ENCODE measurements at regions not wholly inside any gene's neighbourhood (a gene's known extent, or its start where the extent isn't known, plus 50 kb on each side); places are given as distances from the start of the nearest gene placed in this dataset.

DNA sequence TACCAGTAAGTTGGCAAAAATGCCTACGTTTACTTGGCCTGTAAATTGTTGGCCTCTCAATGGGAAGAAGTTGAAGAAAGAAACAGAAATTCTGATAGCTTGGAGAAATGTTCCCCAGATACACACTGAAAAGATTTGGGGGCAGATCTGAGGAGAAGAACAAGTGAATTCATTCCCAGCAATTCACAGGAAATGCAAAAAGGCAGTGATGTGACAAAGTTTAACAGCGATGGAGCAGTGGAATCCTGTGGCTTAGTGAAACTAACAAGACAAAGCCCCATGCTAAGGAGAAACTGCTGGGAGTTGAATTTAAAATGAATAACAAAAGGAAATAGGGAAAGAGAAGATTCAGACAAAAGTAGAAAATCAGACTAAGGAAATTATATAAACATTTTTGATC, 213.2 kb upstream of the EDIL3 start:
- TF ChIP-seq, protein P1, sequence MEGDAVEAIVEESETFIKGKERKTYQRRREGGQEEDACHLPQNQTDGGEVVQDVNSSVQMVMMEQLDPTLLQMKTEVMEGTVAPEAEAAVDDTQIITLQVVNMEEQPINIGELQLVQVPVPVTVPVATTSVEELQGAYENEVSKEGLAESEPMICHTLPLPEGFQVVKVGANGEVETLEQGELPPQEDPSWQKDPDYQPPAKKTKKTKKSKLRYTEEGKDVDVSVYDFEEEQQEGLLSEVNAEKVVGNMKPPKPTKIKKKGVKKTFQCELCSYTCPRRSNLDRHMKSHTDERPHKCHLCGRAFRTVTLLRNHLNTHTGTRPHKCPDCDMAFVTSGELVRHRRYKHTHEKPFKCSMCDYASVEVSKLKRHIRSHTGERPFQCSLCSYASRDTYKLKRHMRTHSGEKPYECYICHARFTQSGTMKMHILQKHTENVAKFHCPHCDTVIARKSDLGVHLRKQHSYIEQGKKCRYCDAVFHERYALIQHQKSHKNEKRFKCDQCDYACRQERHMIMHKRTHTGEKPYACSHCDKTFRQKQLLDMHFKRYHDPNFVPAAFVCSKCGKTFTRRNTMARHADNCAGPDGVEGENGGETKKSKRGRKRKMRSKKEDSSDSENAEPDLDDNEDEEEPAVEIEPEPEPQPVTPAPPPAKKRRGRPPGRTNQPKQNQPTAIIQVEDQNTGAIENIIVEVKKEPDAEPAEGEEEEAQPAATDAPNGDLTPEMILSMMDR (IDR thresholded peaks at IDR 0.05; ENCODE audit: low read length) = no peak
- TF ChIP-seq EZH2 (optimal IDR thresholded peaks at IDR 0.05; ENCODE audit: low read depth, low read length) (no peak), EZH2phosphoT487 (IDR thresholded peaks at IDR 0.05; ENCODE audit: low read length) (no peak)
